GM19351 (cell line): ENCODE measurements at regions not wholly inside any gene's neighbourhood (a gene's known extent, or its start where the extent isn't known, plus 50 kb on each side); places are given as distances from the start of the nearest gene placed in this dataset.

Source experiments
- ATAC-seq: cut with Tn5 transposase; IDR thresholded peaks from one replicate; pipeline ENCODE4 v1.9.1; 2021; ENCODE audit warnings: mild to moderate bottlenecking, moderate library complexity; ENCODE audit not compliant: unreplicated experiment

DNA sequence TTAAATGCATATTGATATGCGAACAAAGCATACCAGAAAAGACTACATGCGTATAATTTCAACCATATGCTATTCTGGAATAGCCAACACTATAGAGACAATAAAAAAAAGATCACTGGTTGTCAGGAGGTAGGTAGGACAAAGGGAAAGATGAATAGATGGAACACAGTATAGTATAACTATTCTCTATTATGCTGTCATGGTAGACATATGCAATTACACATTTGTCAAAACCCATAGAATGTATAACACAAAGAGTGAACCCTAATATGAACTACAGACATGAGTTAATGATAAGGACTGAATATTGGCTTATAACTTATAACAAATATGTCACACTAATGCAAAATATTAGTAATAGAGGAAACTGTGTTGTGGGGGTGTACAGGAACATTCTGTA lies 460.8 kb downstream of the TAF11L14 start:
- no peak for ATAC-seq

DNA sequence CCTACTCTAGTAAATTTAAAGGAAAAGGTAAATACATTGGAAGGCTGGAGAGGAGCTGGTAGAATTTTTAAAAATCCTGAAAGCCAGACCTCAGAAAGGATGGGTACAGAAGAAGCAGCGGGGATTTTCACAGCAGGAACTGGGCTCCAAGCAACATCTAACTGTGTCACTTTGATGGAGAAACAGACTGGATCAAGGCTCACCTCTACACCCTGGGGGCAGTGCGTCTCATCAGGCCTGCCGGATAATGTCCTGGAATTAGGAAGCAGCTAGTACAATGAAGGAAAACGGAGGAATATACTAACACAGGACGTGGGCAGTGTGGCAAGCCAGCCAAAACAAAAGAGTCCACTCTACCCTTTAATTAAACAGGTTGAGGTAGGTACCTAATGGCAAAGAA lies 463.6 kb downstream of the TAF11L14 start:
- ATAC-seq: no peak

DNA sequence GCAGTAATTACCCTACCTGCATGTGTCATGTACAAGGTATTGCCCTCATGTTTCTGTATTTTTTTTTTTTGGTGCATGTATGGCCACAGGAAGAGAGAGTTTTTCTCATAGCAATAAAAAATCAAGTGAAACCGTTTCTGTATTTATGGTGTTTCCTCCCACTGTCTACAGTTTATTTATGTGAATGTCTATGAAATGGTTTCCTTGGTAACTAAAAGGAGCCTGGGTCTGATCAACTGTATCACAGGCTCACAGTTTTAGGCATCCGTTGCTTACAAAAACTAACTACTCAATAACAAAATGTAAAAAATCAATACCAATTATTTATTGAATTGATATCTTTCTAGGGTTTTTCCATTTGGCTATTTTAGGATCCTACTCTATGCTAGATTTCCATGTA lies 464.4 kb downstream of the TAF11L14 start:
- no peak for ATAC-seq

DNA sequence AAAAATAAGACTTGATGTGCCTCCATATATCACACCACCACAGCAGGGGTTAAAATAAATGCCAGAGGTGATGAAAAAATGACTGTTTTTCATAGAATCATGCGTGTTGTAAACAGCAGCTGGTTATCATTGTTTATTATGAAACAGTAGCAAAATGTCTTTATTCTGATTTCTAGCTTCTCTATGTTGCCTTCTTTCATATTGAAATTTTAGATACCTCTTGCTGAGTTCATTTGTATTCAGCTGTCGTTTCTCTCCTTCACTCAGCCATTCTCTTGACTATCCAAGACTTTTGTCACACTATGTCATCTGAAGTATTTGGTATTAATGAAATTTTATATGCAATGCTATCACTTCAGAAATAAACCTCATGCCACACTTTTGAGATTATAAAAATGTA lies 465.0 kb downstream of the TAF11L14 start:
- no peak for ATAC-seq

DNA sequence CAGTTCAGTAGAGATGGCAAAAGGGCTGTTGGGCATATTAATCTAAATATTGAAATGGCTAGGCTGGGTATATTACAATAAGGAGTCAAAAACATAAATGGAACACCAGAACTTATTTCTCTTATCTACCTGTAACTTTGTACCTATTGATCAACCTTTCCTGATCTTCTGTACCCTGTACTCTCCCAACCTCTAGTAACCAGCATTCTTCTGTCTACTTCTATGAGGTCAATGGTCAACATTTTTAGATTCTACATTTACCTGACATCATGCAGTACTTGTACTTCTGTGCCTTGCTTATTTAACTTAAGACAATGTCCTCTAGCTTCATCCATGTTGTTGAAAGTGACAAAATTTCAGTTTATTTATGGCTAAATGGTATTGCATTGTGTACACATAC lies 467.3 kb downstream of the TAF11L14 start:
- ATAC-seq: no peak

DNA sequence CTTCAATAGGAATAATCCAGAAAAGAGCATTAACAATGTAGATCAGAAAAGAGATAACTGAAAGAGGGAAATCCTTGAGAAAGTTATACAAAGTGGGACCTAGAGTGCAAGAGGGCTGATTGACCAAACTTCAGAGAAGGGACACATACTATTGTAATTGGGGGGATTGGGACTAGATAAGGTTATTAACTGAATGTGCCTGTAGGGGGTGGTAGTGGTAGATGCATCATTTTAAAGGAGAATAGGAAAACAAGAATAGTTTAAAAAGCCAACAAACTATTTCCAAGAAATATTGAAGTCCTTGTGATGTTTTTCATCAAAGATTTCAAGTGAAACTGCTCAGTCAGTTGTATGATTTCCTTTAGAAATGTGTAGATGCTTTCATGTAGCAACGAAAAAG lies 468.5 kb downstream of the TAF11L14 start:
- ATAC-seq: no peak

DNA sequence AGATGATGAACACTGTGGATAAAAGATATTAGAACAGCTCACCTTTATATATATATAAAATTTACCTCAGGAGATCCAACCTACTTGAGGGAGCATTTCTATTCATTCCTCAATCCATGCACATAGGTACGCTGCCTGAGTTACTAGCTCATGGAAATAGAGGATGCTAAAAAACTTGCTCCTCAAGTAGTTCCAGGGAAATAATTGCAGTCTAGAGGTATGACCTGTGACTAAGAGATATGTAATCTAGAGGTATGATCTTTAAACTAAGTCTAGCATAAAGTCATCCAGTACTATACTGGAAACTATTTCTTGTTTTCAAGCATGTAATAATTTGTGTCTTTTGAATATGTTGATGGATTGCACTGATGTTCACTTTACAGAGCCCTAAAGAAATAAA lies 471.2 kb downstream of the TAF11L14 start:
- no peak for ATAC-seq

DNA sequence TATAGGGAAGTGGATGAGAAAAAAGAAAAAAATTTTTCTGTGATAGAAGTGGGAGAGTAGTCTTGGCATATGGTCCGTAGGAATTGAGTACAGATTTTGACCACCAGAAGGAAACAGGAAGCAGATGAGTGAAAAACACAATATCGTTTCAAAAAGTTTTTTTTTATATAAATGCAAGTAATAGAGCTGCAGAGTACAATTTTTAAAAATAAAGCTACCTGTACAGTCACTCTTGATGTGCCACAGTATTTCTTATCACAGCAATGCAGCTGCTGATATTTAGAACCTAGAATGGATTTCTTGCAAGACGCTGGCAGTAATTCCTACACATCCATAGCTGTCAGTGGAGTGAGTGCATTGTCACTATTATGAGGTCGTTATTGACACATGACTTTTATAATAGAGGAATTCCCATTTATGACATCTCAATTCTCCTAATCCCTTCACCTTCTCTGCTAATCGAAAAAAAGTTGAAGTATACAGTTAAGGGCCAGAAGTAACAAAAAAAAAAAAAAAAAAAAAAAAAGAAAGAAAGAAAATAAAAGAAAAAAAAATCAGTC lies 477.7 kb downstream of the TAF11L14 start:
- no peak for ATAC-seq

DNA sequence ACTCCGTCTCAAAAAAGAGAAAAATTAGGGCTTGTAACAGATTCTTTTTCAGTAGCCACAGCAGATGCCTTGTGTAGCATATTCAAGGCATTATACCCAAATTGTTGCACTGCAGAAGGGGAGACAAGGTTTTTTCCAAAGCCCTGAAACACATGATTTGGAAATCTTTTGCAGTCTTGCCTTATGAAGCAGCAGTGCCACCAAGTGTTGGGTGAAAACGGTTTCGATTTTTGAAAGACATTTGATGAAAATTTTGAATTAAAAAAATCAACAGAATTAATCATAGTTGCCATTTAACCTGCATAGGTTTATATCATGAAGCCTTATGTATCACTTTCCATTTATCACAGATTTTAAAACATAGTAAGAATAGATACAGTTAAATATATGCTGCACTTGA lies 479.5 kb downstream of the TAF11L14 start:
- ATAC-seq: no peak

DNA sequence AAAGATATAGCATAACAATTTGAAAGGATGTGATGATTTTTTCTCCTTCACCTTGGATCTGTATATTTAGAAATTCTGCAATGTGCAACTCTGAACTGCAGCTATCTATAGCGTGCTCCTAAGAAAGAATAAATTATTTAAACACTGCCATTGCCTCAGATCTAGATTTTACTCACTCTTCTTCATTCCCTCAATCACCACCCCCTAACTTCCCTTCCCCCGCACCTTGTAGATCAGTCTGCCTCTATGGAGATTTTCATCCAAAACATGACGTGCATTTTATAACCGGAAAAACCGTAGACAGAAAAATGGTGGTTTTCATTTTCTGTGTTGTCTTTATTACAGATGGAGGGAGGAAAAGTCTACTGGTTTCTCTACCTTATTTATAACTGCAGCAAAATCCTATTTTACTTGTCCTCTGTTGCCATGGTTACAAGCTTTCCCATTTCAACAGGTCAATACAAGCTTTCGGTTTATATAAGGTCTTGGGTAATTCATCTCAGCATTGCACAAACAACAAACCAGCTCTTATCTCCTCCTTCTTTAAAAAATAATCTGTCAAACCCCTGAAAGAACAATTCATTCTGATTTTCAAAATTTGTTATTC lies 480.0 kb downstream of the TAF11L14 start:
- ATAC-seq: no peak

DNA sequence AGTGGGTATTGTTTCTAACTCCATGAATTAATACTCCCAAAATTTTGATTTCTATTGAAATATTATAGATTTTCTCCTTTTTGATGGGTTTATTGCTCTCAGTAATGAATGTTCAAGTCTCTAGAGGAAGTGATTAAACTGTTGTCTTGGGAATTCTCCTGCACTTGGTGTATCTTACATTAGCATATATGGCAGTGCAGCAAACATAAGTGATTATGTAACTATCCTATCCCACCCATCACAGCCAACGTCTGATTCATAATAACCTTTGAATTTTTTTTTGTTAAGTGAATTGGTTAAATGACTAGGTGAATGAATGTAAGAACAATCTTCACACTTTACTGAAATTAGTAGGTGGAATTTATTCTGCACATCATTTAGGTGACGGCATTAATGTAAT lies 483.7 kb downstream of the TAF11L14 start:
- ATAC-seq: no peak

DNA sequence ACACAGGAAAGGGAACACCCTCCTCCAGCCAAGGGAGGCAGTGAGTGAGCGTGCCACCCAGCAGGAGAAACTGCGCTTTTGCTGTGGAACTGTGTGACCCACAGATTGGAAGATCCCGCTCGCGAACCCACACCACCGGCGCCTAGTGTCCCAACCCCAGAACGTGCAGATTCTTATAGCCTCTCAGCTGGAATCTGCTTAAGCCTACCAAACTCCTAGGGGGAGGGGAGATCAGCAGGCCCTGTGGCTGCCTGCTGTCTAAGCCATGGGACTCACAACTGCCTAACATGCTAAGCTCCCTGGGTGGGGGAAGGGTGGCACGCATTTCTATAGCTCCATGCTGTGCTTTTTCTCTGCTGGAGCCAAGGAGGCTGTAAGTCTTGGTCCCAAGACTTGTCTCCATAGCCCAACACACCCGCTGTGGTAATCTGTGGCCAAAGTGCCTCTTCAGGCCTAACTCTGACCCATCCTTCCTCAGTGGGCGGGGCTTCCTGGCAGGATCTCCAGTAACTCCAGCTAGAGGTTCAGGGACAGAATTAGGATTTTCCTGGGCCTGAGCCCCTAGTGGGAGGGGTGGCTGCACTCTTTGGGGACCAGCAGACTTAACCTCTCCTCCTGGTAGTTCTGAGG lies 485.0 kb downstream of the TAF11L14 start:
- ATAC-seq: no peak

DNA sequence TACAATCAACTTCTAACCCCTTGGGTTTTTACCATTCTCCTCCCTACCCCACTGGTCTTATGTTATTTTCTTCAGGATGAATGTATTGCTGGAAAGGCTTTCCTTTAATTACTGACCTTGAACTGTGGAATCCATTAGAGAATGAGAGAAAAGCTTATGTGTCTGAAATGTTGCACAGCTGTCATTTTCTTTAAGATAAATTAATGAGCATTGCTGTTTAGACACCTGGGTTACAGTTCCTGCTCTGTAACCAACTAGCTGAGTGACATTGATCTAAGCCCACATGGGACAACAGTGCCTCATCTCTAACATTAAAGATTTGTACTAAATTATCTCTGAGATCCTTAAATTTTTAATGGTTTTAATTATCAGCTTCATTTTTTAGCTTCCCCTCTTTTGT lies 507.0 kb downstream of the TAF11L14 start:
- ATAC-seq: no peak

DNA sequence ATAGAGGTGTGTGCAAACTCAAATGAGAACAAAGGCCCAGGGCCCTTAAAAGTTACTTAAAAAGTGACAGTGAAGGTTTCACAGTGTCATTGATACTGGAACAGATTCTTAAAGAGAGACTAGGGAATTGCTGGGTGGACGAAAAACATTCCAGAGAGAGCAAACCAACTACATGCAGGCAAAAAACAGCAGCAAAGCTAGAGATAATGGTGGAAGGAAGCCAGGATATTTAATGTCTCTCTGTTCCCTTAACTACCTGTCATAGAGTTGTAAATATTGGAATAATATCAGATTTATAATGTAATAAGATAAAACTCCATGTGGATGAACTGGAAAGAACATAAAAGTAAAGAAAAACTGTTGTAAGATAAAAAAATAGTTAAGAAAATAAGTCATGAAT lies 508.6 kb downstream of the TAF11L14 start:
- ATAC-seq: no peak

DNA sequence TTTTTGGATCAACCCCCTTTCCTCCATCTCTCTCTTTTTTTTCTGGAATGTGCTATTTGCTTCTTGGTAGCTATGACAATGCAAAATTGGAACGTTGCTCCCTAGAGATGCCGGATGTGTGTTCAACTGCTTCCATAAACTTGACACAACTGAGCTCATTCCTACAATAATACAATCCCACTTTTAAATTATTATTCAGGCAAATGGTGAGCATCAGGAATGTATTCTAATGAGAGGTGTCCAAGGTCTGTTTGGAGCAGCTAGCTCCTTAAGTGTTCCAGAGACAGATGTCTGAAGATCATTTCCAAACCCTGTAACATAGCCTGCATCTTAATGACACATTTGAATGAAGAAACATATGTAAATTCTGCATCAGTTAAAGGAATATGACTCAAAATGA lies 518.4 kb downstream of the TAF11L14 start:
- ATAC-seq: no peak

DNA sequence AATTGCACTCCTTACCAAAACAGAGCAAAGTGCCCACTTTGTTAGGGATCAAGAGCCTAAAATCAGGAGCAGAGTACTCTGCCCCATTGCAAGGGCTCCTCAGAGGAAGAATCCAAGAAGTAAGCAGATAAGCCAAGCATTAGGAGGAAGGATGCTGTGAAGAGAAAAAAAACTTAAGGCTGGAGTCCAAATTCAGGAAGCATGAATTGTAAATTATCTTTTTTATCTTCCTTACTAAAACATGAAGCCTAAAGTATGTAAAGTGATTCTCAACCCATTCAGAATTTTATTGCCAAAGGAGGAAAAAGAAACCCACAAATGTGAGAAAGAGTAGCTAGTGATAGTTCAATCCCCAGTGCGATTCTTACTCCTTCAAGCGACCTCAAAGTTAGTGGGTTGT lies 523.9 kb downstream of the TAF11L14 start:
- ATAC-seq: no peak

DNA sequence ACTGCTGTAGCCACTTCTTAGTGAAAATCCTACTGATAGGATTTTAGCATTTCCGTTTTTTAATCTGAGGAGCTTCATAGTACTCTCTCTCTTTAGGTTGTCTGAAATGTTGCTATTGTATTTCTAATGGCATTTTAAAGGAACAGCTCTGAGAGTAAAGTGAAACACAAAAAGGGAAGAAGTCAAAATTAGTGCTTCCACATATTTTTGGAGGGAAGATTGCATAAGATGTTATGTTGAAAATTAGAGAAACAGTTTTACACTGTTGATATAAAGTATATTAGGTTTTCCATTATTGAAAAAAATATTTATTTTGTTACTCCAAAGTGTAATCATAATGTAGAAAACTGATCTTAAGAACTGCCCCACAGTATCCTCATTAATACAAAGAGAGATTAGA lies 525.1 kb downstream of the TAF11L14 start:
- no peak for ATAC-seq

DNA sequence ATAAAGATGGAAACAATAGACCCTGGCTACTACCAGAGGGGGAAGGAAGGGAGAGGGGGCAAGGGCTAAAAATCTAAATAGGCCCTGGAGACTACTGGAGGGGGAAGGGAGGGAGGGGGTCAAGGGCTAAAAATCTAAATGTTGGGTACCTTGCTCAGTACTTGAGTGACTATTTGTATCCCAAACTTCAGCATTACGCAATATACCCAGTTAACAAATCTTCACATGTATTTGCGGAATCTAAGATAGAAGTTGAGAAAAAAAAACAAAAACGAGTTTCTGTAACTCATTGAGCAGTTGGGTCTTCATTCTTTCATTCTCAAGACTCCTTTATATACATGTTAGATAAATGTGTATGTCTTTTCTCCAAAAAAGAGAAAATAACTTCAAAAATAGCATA lies 537.4 kb downstream of the TAF11L14 start:
- no peak for ATAC-seq

DNA sequence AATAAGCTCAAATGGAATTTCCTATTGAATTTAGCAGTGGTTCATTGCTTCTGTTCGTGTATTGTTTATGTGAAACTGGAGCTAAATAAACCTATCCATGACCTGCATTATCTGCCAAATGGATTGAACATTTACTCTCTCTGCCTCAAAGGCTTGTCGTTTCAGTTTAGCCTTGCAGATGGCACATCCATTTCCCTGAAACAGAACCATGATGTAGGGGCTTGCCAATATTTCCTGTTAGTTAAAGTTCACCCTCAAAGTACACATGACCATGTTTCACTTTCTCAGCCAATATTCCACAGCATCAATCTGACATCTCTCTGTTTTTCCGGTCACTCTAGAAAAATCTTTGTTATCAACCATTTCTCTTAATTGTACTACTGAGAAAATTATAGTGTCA lies 545.3 kb downstream of the TAF11L14 start:
- ATAC-seq: no peak

DNA sequence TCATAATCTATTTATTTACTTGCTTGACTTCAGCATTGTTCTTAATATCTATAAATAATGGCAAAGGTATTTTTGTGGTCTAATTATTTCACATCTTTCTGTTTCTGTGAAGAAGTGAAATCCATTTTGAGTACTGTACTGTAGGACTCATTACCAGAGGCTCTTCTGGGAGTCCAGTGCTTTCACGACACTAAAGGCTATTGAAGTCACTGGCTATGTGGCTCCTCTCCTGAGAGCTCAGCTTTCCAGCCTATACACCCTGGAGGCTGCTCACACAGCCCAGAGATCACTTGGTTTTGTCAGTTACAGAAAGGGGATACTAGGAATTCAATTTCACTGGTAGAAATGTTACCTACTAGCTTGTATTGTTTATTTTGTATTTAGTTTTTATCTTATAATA lies 547.3 kb downstream of the TAF11L14 start:
- no peak for ATAC-seq

DNA sequence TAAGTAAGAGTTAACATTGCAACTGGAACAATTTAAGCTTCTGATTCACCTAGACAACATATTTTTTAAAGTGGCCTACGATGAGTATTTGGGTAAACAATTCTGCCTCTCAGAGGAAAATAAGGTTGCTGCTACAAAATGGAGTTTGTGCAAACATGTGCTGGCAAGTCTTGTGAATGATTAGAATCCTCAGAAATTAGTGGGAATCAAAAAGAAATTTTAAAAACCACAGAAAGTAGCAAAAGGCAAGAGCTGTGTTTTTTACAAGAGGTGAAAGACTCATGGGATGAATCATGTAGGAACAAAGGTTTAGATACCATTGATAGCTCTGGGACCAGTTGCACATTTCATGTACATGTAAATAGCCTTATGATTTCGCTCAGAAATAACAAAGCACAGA lies 561.6 kb downstream of the TAF11L14 start:
- no peak for ATAC-seq

DNA sequence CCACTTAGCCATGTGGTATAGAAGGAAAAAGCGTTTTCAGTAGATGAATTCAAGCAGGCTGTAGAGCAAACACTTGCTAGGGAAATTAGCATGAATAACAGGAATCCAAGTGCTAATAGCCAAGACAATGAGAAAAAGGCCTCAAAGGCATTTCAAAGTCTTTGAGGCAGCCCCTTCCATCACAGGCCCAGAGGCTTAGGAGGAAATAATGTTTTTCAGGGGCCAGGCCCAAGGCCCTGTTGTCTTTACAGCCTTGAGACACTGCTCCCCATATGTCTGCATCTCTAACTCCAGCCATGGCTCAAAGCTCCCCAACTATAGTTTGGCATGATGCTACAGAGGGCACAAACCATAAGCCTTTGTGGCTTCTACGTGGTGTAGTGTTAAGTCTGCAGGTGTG lies 563.5 kb downstream of the TAF11L14 start:
- no peak for ATAC-seq

DNA sequence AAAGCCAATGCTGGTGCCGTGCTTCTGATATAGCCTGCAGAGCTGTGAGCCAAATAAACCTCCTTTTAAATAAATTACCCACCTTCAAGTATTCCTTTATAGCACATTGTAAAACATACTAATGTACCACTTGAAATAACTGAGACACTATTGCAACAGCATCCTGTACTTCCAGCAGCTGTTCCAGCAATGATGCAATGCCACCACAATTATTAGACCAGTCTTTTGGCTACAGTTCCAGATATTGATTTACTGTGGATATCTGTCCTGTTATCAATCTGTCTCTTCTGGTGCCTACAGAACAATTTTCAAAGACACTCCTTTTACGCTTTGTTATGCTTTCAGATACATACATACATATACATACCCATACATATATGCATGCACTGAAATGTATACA lies 567.9 kb downstream of the TAF11L14 start:
- ATAC-seq: no peak
